Keratinocyte (primary cell): ENCODE measurements at regions not wholly inside any gene's neighbourhood (a gene's known extent, or its start where the extent isn't known, plus 50 kb on each side); places are given as distances from the start of the nearest gene placed in this dataset.

Experiments used
- DNase-seq: peaks from one replicate; pipeline ENCODE4 v3.0.0-alpha.2; 2011; ENCODE audit warnings: low read depth, missing footprints, low spot score
- FAIRE-seq: peaks from 2 replicates; lab custom pipeline; 2011; peaks lifted over from hg19 to GRCh38; lab: Jason Lieb, UNC
- H2AFZ ChIP-seq: 2 replicates; pipeline ENCODE4 v1.6.0; 2012; ENCODE audit warnings: low read length, control low read depth, inconsistent platforms; ENCODE audit not compliant: control insufficient read depth
- H3K27ac ChIP-seq: 2 replicates; pipeline ENCODE4 v1.5.1; 2011; ENCODE audit warnings: low read length; ENCODE audit not compliant: control insufficient read depth, insufficient read depth
- H3K27me3 ChIP-seq: 3 replicates; pipeline ENCODE4 v1.6.0; 2011; ENCODE audit warnings: low read length; ENCODE audit not compliant: control insufficient read depth, insufficient read depth; ENCODE audit errors: extremely low read depth
- H3K36me3 ChIP-seq, 2 experiments: 2 replicates in 1 of 2; 3 replicates in 1 of 2; pipeline ENCODE4 v1.5.1; 2011; ENCODE audit warnings: low read length in 2 of 2, mild to moderate bottlenecking in 1 of 2; ENCODE audit not compliant: control insufficient read depth in 2 of 2, insufficient read depth in 2 of 2; ENCODE audit errors: extremely low read depth in 1 of 2
- H3K4me1 ChIP-seq: 3 replicates; pipeline ENCODE4 v1.5.1; 2011; ENCODE audit warnings: low read length; ENCODE audit not compliant: control insufficient read depth, insufficient read depth; ENCODE audit errors: extremely low read depth
- H3K4me2 ChIP-seq: 3 replicates; pipeline ENCODE4 v1.6.0; 2011; ENCODE audit warnings: low read depth, low read length; ENCODE audit not compliant: control insufficient read depth, insufficient read depth; ENCODE audit errors: extremely low read depth
- H3K4me3 ChIP-seq, 3 experiments: fragments of 200-600 bp in 1 of 3; sonication (generic) in 1 of 3; 2 replicates in 2 of 3; 3 replicates in 1 of 3; pipeline ENCODE4 v1.5.1; 2011 to 2016; ENCODE audit warnings: low read length in 3 of 3, mild to moderate bottlenecking in 3 of 3, control low read depth in 2 of 3, inconsistent platforms in 1 of 3, low read depth in 1 of 3, mixed read lengths in 1 of 3, mixed run types in 1 of 3, moderate library complexity in 1 of 3; ENCODE audit not compliant: control insufficient read depth in 2 of 3, insufficient read depth in 2 of 3; ENCODE audit errors: extremely low read depth in 1 of 3
- H3K79me2 ChIP-seq: 2 replicates; pipeline ENCODE4 v1.6.0; 2012; ENCODE audit warnings: low read length; ENCODE audit not compliant: control insufficient read depth, insufficient read depth
- H3K9ac ChIP-seq: 3 replicates; pipeline ENCODE4 v1.6.0; 2011; ENCODE audit warnings: low read length; ENCODE audit not compliant: control insufficient read depth, insufficient read depth; ENCODE audit errors: extremely low read depth
- H3K9me1 ChIP-seq: 3 replicates; pipeline ENCODE4 v1.6.0; 2011; ENCODE audit warnings: low read length; ENCODE audit not compliant: control insufficient read depth, insufficient read depth; ENCODE audit errors: extremely low read depth
- H3K9me3 ChIP-seq: 2 replicates; pipeline ENCODE4 v1.5.1; 2012; ENCODE audit warnings: low read depth, low read length; ENCODE audit not compliant: control insufficient read depth
- H4K20me1 ChIP-seq: 3 replicates; pipeline ENCODE4 v1.6.0; 2011; ENCODE audit warnings: low read length; ENCODE audit not compliant: control insufficient read depth, insufficient read depth; ENCODE audit errors: extremely low read depth
- CTCF ChIP-seq, 3 experiments: IDR thresholded peaks in 1 of 3; conservative IDR thresholded peaks in 1 of 3; optimal IDR thresholded peaks in 1 of 3; 2 replicates in 2 of 3; 3 replicates in 1 of 3; pipeline versions ENCODE3 to v1.5.1; 2011; ENCODE audit warnings: low read length in 3 of 3, mild to moderate bottlenecking in 3 of 3, moderate library complexity in 2 of 3, control low read depth in 1 of 3, inconsistent platforms in 1 of 3; ENCODE audit not compliant: insufficient read depth in 2 of 3; ENCODE audit errors: extremely low read depth in 1 of 3
- EZH2 ChIP-seq: IDR thresholded peaks from one replicate; pipeline ENCODE4 v1.6.1; 2012; ENCODE audit warnings: inconsistent platforms, mild to moderate bottlenecking, low read length, moderate library complexity
- dilution Hi-C: fragments of 300-500 bp; cut with MboI; formaldehyde crosslinking; loops from one replicate; pipeline ENCODE4 v1.7.0; 2020; ENCODE audit warnings: low sequenced_read_pairs; ENCODE audit not compliant: extremely low pct_ligation_motif_present

GRCh38 chr5:4215143-4215542, 619.5 kb downstream of the IRX1 start:
- Histone ChIP-seq H3K4me3 (no peak overlapping the region), H3K27ac (no peak overlapping the region), H3K4me1 (no peaks in the 10 kb centered on the region), H3K9ac (no peak overlapping the region), H3K4me2 (no peak overlapping the region), H2AFZ (no peak overlapping the region), H3K79me2 (no peaks in the 10 kb centered on the region), H3K27me3 (no peaks in the 10 kb centered on the region), H3K9me3 (no peaks in the 10 kb centered on the region), H4K20me1 (no peaks in the 10 kb centered on the region), H3K36me3 (no peaks in the 10 kb centered on the region), H3K9me1 (no peaks in the 10 kb centered on the region)
- TF ChIP-seq CTCF (optimal IDR thresholded peaks at IDR 0.05 in 1 of 3, IDR thresholded peaks at IDR 0.05 in 1 of 3, conservative IDR thresholded peaks at IDR 0.05 in 1 of 3; ENCODE audit: extremely low read depth in 1 of 3, insufficient read depth in 2 of 3, low read length in 3 of 3) (no peak), EZH2 (no peak)
- dilution Hi-C loops = no loop called here
- no peak for FAIRE-seq
- DNase-seq = no peak

- FAIRE-seq (no peak), DNase-seq (no peak)
- Histone ChIP-seq H3K9me3 (no peaks in the 10 kb centered on the region), H4K20me1 (no peaks in the 10 kb centered on the region), H3K36me3 (no peaks in the 10 kb centered on the region), H3K27ac (no peak overlapping the region), H3K27me3 (no peaks in the 10 kb centered on the region), H3K4me2 (no peak overlapping the region), H3K9ac (no peak overlapping the region), H3K4me3 (no peak overlapping the region), H3K79me2 (no peaks in the 10 kb centered on the region), H3K4me1 (no peaks in the 10 kb centered on the region), H2AFZ (no peak overlapping the region), H3K9me1 (no peaks in the 10 kb centered on the region)
- dilution Hi-C loops = no loop called here
- TF ChIP-seq CTCF (optimal IDR thresholded peaks at IDR 0.05 in 1 of 3, IDR thresholded peaks at IDR 0.05 in 1 of 3, conservative IDR thresholded peaks at IDR 0.05 in 1 of 3; ENCODE audit: extremely low read depth in 1 of 3, insufficient read depth in 2 of 3, low read length in 3 of 3) (no peak), EZH2 (no peak)
Observed at GRCh38 chr5:4216142-4216541, 620.5 kb downstream of the IRX1 start.
